Skeletal muscle cell (primary cell): ENCODE measurements at regions not wholly inside any gene's neighbourhood (a gene's known extent, or its start where the extent isn't known, plus 50 kb on each side); places are given as distances from the start of the nearest gene placed in this dataset.
"Not testable (repeated sequence)": the region's sequence is repeated elsewhere in the genome, so short reads cannot be mapped to it uniquely, and the experiment has no call there.

Source experiments
- DNase-seq: peaks from one replicate; pipeline ENCODE4 v3.0.0-alpha.2; 2010; ENCODE audit warnings: low read depth
- H3K4me3 ChIP-seq: 2 replicates; pipeline ENCODE4 v1.5.1; 2011; ENCODE audit warnings: low read depth, mild to moderate bottlenecking, control low read depth, low read length, moderate library complexity

GRCh38 chrY:7923476-7924017 is 1012.0 kb upstream of the AMELY start:
- no peak for DNase-seq

DNA sequence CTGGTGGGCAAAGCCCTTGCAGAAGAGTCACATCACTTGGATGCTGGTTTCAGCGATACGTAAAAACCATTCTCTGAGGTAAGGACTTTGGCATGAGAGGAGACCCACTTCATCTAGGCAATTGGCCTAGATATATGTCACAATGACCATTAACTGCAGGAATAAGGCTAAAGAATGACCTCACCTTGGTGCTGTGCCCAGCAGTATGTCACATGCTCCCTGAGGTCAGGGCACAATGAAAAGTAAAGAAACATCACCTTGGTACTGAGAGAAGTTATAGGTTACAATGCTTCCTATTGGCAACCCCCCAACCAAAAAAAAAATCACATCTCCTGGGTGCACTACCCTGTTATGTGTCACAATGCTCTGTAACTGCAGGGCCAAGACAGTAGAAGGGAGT is 1008.8 kb upstream of the AMELY start:
- DNase-seq, result no peak

More at GRCh38 chrY:7923476-7924017, 1012.0 kb upstream of the AMELY start:
- no peak overlapping the region for H3K4me3 ChIP-seq

GRCh38 chrY:7888506-7888905 is 977.0 kb upstream of the AMELY start:
- DNase-seq, result no peak
- H3K4me3 ChIP-seq, result no peak overlapping the region

More for the DNA sequence above, 1008.8 kb upstream of the AMELY start:
- no peak overlapping the region for H3K4me3 ChIP-seq

- DNase-seq, result no peak
- no peak overlapping the region for H3K4me3 ChIP-seq
Measured at GRCh38 chrY:7881696-7882095, 970.1 kb upstream of the AMELY start.

DNA sequence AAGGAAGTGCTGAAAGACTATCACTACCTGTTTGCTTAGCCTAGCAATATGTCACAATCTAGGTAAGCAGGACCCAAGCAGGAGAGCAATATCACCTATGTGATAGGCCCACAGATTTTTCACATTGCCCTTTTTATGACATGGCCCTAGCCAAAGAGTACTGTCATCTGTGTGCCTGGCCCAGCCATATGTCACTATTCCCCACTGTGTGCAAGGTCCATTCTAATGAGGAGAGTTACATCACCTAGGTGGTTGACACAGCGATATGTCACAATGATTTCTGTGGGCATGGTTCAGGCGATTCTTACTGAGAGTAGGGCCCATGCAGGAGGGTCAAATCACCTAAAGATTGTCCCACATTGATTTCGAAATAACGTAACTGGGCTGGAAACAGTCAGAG is 967.7 kb upstream of the AMELY start:
- no peak for DNase-seq
- no peak overlapping the region for H3K4me3 ChIP-seq

GRCh38 chrY:7878719-7879118 is 967.2 kb upstream of the AMELY start:
- H3K4me3 ChIP-seq, result no peak overlapping the region
- no peak for DNase-seq

DNA sequence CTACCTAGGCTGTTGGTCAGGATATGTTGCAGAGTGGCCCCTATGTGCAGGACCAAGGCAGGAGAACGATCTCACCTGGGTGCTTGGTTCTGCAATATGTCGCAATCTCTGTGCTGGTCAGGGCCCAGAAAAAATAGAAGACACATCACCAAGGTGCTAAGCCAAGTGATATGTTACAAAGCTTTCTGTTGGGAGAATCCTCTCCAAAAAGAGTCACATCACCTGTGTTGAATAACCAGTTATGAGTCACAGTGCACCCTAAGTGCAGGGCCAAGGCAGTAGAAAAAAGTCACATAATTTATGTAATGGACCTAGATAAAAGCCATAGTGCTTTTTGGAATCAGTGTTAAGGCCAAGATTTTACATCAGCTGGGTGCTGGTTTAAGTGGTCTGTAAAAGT is 965.9 kb upstream of the AMELY start:
- no peak overlapping the region for H3K4me3 ChIP-seq
- no peak for DNase-seq

DNA sequence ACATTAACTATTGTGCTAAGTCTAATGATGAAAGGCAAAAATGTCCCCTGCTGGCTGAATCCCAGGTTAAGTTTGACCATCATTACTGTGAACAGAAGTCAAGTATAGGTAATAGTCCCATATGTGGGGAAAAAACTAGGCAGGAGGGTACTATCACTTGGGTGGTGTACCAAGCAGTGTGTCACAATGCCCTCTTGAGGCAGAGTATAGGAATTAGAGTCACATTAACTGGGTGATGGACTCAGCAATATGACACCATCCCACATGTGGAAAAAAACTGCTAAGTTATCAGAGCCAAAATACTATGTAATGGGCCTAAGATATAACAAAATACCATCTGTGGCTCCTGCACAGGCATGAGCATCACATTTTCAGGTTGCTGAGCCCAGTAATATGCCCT is 962.5 kb upstream of the AMELY start:
- no peak for DNase-seq
- H3K4me3 ChIP-seq, result no peak overlapping the region

- no peak overlapping the region for H3K4me3 ChIP-seq
- no peak for DNase-seq
Measured at GRCh38 chrY:7871304-7871932, 959.9 kb upstream of the AMELY start.

- H3K4me3 ChIP-seq, result no peak overlapping the region
- no peak for DNase-seq
Measured at GRCh38 chrY:7866976-7867375, 955.4 kb upstream of the AMELY start.

- H3K4me3 ChIP-seq, result no peak overlapping the region
- no peak for DNase-seq
Measured at GRCh38 chrY:7860781-7861614, 949.4 kb upstream of the AMELY start.

DNA sequence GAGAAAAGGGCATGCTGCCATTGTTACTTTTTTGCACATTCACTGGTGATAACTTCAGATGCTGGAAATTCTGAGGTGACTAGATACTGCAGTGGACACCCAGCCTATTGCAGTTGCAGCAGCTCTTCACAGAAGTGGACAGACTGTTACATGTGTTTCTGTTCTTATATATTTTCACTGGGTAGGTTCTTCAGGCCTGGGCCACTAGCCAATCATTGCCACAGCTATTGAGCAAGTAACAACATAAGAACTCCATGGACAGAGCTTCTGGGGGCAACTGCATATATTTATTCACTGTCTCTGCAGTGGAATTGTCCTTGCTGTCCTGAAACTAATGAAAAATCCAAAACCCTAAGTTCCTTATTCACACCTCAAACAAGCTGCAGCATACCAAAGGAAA is 938.6 kb upstream of the AMELY start:
- no peak overlapping the region for H3K4me3 ChIP-seq
- DNase-seq, result no peak

- no peak overlapping the region for H3K4me3 ChIP-seq
- no peak for DNase-seq
Measured at GRCh38 chrY:7845776-7846175, 934.2 kb upstream of the AMELY start.

DNA sequence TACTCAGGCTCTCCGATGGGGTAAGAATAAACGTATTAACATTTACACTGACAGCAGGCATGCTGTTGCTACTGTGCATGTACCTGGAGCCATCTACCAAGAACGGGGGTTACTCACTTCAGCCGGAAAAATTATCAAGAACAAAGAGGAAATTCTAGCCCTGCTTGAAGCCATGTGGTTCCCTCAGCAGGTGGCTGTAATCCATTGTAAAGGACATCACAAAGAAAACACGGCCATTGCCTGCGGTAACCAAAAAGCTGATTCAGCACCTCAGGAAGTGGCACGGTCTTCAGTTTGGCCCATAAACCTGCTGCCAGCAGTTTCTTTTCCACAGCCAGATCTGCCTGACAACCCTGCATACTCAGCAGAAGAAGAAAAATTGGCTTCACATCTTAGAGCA is 925.5 kb upstream of the AMELY start:
- no peak overlapping the region for H3K4me3 ChIP-seq
- no peak for DNase-seq

DNA sequence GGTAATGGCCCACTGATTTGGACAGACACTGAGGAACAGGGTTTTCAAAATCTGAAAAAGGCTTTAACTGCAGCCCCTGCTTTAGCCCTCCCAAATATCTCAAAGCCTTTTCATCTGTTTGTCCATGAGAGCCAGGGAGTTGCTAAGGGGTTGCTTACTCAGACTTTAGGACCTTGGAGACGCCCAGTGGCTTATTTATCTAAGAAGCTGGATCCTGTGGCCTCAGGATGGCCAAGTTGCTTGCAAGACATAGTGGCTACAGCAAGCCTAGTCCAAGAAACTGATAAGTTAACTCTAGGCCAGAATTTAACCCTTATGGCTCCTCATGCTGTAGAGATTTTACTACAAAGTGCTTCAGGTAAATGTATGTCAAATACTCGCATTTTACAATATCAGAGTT is 924.8 kb upstream of the AMELY start:
- no peak for DNase-seq
- H3K4me3 ChIP-seq, result no peak overlapping the region

DNA sequence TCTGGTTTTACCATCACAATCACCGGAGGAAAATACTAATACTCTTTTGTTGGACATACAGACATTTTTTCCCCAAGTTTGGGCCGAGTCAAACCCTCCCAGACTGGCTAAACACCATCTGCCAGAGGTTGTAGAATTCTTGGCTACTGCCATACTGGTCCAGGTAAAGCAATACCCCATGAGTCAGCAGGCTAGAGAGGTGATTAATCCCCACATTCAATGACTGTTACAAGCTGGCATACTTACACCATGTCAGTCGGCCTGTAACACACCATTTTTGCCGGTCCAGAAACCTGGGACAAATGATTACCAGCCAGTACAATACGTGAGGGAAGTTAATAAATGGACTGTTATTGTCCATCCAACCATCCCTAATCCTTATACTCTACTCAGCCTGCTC is 923.9 kb upstream of the AMELY start:
- H3K4me3 ChIP-seq, result no peak overlapping the region

GRCh38 chrY:7834284-7834683 is 922.7 kb upstream of the AMELY start:
- no peak for DNase-seq
- H3K4me3 ChIP-seq, result no peak overlapping the region

More for the DNA sequence above, 923.9 kb upstream of the AMELY start:
- DNase-seq, result no peak

GRCh38 chrY:7830881-7831280 is 919.3 kb upstream of the AMELY start:
- DNase-seq, H3K4me3 ChIP-seq: not testable (repeated sequence)

DNA sequence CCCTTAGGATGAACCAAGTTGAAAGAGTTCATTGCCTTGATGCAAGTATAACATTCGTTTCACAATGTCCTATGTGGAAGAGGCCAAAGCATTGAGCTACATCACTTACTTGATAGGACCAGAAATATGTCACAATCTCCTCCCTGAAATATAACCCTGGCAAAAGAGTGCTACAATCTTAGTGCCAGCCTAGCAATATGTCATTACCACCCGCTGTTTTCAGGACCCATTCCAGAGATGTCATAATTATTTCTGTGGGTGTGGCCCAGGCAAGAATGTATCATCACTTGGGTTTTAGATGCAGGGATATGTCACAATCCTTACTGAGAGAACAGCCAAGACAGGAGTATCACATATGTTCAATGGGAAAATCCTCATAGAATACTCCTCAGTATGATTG is 915.0 kb upstream of the AMELY start:
- H3K4me3 ChIP-seq, result no peak overlapping the region
- no peak for DNase-seq

GRCh38 chrY:7825874-7826273 is 914.3 kb upstream of the AMELY start:
- no peak overlapping the region for H3K4me3 ChIP-seq
- DNase-seq, result no peak
